ENCODE measurements at regions not wholly inside any gene's neighbourhood (a gene's known extent, or its start where the extent isn't known, plus 50 kb on each side); places are given as distances from the start of the nearest gene placed in this dataset.

GRCh38 chr6:92126088-92126487 lies 1293.3 kb downstream of the EPHA7 start:
- TF ChIP-seq POLR2AphosphoS5 (IDR thresholded peaks at IDR 0.05; ENCODE audit: low read depth, low read length) = no peak
- TF ChIP-seq TAF1 (IDR thresholded peaks at IDR 0.05; ENCODE audit: borderline replicate concordance, low read depth, low read length) = no peak
